H9 (cell line): ENCODE measurements at regions not wholly inside any gene's neighbourhood (a gene's known extent, or its start where the extent isn't known, plus 50 kb on each side); places are given as distances from the start of the nearest gene placed in this dataset.

Source experiments
- DNase-seq: peaks from one replicate; pipeline ENCODE4 v3.0.0-alpha.2; 2017
- H2AFZ ChIP-seq: one replicate; pipeline ENCODE4 v1.6.1; 2013; ENCODE audit warnings: mild to moderate bottlenecking, low read length, control low read depth, moderate library complexity
- H2AK5ac ChIP-seq: 2 replicates; pipeline ENCODE4 v1.6.1; 2013; ENCODE audit warnings: low read length, control low read depth, mixed read lengths; ENCODE audit not compliant: insufficient read length
- H2BK120ac ChIP-seq: one replicate; pipeline ENCODE4 v1.6.1; 2013; ENCODE audit warnings: low read depth, mild to moderate bottlenecking, low read length, control low read depth, inconsistent platforms; ENCODE audit not compliant: poor library complexity, severe bottlenecking
- H2BK12ac ChIP-seq: 2 replicates; pipeline ENCODE4 v1.6.1; 2013; ENCODE audit warnings: low read length, control low read depth, mixed read lengths, low read depth; ENCODE audit not compliant: insufficient read length
- H2BK15ac ChIP-seq: 2 replicates; pipeline ENCODE4 v1.6.1; 2013; ENCODE audit warnings: low read depth, low read length, control low read depth
- H2BK20ac ChIP-seq: one replicate; pipeline ENCODE4 v1.6.1; 2013; ENCODE audit warnings: low read depth, mild to moderate bottlenecking, low read length, control low read depth, inconsistent platforms; ENCODE audit not compliant: poor library complexity, severe bottlenecking
- H2BK5ac ChIP-seq: 2 replicates; pipeline ENCODE4 v1.6.1; 2013; ENCODE audit warnings: low read length, control low read depth, mixed read lengths; ENCODE audit not compliant: insufficient read length
- H3K14ac ChIP-seq: 2 replicates; pipeline ENCODE4 v1.6.1; 2013; ENCODE audit warnings: low read length, control low read depth; ENCODE audit not compliant: insufficient read depth
- H3K18ac ChIP-seq: 2 replicates; pipeline ENCODE4 v1.6.1; 2013; ENCODE audit warnings: low read depth, mild to moderate bottlenecking, mixed read lengths, low read length, control low read depth; ENCODE audit not compliant: insufficient read length
- H3K23ac ChIP-seq: 2 replicates; pipeline ENCODE4 v1.6.1; 2013; ENCODE audit warnings: low read length, control low read depth, mixed read lengths, low read depth; ENCODE audit not compliant: insufficient read length
- H3K23me2 ChIP-seq: 2 replicates; pipeline ENCODE4 v1.6.1; 2013; ENCODE audit warnings: low read depth, mild to moderate bottlenecking, mixed read lengths, low read length, control low read depth; ENCODE audit not compliant: insufficient read length, poor library complexity, severe bottlenecking
- H3K27ac ChIP-seq: 2 replicates; pipeline ENCODE4 v1.5.1; 2013; ENCODE audit warnings: low read length, control low read depth, mixed read lengths, low read depth; ENCODE audit not compliant: insufficient read length
- H3K27me3 ChIP-seq: 2 replicates; pipeline ENCODE4 v1.6.1; 2013; ENCODE audit warnings: low read length, control low read depth, inconsistent platforms; ENCODE audit not compliant: insufficient read depth
- H3K4ac ChIP-seq: 2 replicates; pipeline ENCODE4 v1.6.1; 2013; ENCODE audit warnings: low read depth, mild to moderate bottlenecking, control low read depth, inconsistent platforms, low read length, moderate library complexity
- H3K4me1 ChIP-seq: 2 replicates; pipeline ENCODE4 v1.6.1; 2013; ENCODE audit warnings: low read length, control low read depth, inconsistent platforms; ENCODE audit not compliant: insufficient read depth
- H3K4me2 ChIP-seq: 2 replicates; pipeline ENCODE4 v1.6.1; 2013; ENCODE audit warnings: low read length, control low read depth, mixed read lengths; ENCODE audit not compliant: insufficient read length, insufficient read depth
- H3K56ac ChIP-seq: 2 replicates; pipeline ENCODE4 v1.6.1; 2013; ENCODE audit warnings: low read depth, mild to moderate bottlenecking, mixed read lengths, low read length, control low read depth; ENCODE audit not compliant: insufficient read length
- H3K79me1 ChIP-seq: 2 replicates; pipeline ENCODE4 v1.6.1; 2013; ENCODE audit warnings: low read depth, mild to moderate bottlenecking, moderate library complexity, low read length, control low read depth, inconsistent platforms; ENCODE audit not compliant: insufficient read depth, poor library complexity, severe bottlenecking
- H3K79me2 ChIP-seq: 2 replicates; pipeline ENCODE4 v1.6.1; 2013; ENCODE audit warnings: low read length, control low read depth, inconsistent platforms; ENCODE audit not compliant: insufficient read depth
- H3K9ac ChIP-seq: 2 replicates; pipeline ENCODE4 v1.6.1; 2013; ENCODE audit warnings: low read length, control low read depth, mixed read lengths; ENCODE audit not compliant: insufficient read length; ENCODE audit errors: extremely low read depth
- H3K9me3 ChIP-seq: one replicate; pipeline ENCODE4 v1.6.1; 2013; ENCODE audit warnings: low read depth, low read length, inconsistent platforms; ENCODE audit not compliant: control insufficient read depth
- H3T11ph ChIP-seq: one replicate; pipeline ENCODE4 v1.6.1; 2013; ENCODE audit warnings: mild to moderate bottlenecking, low read length, control low read depth, inconsistent platforms
- H4K20me1 ChIP-seq: one replicate; pipeline ENCODE4 v1.6.1; 2013; ENCODE audit not compliant: control insufficient read depth, insufficient read length, insufficient read depth
- H4K5ac ChIP-seq: 2 replicates; pipeline ENCODE4 v1.6.1; 2013; ENCODE audit warnings: low read depth, mild to moderate bottlenecking, mixed read lengths, low read length, control low read depth; ENCODE audit not compliant: insufficient read length
- H4K8ac ChIP-seq: replicated peaks from 2 replicates; pipeline ENCODE4 v1.6.1; 2013; ENCODE audit warnings: low read length, control low read depth, mixed read lengths, low read depth; ENCODE audit not compliant: insufficient read length
- H4K91ac ChIP-seq: 2 replicates; pipeline ENCODE4 v1.6.1; 2013; ENCODE audit warnings: low read depth, mild to moderate bottlenecking, moderate library complexity, mixed read lengths, low read length, control low read depth; ENCODE audit not compliant: insufficient read length
- H3K27ac Mint-ChIP-seq, 3 experiments: 2 replicates in 2 of 3; 3 replicates in 1 of 3; pipeline ENCODE4 v1.8.0; 2020 to 2021; ENCODE audit warnings: mixed read lengths in 3 of 3, mild to moderate bottlenecking in 1 of 3, moderate library complexity in 1 of 3
- H3K27me3 Mint-ChIP-seq: 2 replicates; pipeline ENCODE4 v1.8.0; 2021; ENCODE audit warnings: low read depth, mild to moderate bottlenecking, moderate library complexity, mixed read lengths
- H3K36me3 Mint-ChIP-seq, 3 experiments: 2 replicates in 2 of 3; 3 replicates in 1 of 3; pipeline ENCODE4 v1.8.0; 2020 to 2021; ENCODE audit warnings: low read depth in 3 of 3, mixed read lengths in 3 of 3; ENCODE audit not compliant: insufficient read depth in 1 of 3
- H3K4me1 Mint-ChIP-seq, 2 experiments: 2 replicates each; pipeline ENCODE4 v1.8.0; 2020; ENCODE audit warnings: mixed read lengths in 2 of 2
- H3K4me3 Mint-ChIP-seq, 2 experiments: 2 replicates in 1 of 2; 3 replicates in 1 of 2; pipeline ENCODE4 v1.8.0; 2020 to 2021; ENCODE audit warnings: mild to moderate bottlenecking in 2 of 2, mixed read lengths in 2 of 2, moderate library complexity in 1 of 2
- H3K9me3 Mint-ChIP-seq, 2 experiments: 2 replicates in 1 of 2; 3 replicates in 1 of 2; pipeline ENCODE4 v1.8.0; 2020; ENCODE audit warnings: mild to moderate bottlenecking in 2 of 2, mixed read lengths in 2 of 2, moderate library complexity in 1 of 2
- WGBS: extraction: QIAGEN DNeasy Blood & Tissue Kit; methylation state at CpG from one replicate; pipeline ENCODE4 v1.1.7; 2013; ENCODE audit warnings: missing lambda C conversion rate, low lambda C conversion rate, mixed read lengths; ENCODE audit not compliant: insufficient read length; ENCODE audit errors: extremely low coverage; 5-methylcytosine and 5-hydroxymethylcytosine counted together
- TF ChIP-seq, protein P1 (sequence below): fragments of 200-600 bp; sonication (generic); conservative IDR thresholded peaks from 3 replicates; pipeline ENCODE4 v1.8.0; 2021; ENCODE audit warnings: antibody characterized with exemption, mild to moderate bottlenecking

DNA sequence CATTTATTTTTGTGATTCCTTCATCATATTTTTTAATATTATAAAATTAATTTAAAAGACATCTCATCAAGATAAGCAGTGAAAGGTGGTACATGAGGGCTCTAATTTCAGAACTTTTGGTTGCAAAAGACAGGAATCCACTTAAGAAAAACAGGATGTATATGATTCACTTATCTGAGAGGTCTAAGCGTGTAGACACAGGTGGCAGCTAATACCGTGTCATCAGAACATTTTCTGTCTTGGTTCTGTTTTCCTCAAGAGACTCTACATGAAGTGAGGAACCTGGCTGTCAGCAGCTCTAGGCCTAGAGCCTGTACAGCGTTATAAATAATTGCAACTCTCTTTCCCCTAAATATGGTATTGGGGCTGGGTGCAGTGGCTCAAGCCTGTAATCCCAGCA, 433.7 kb upstream of the NAALADL2 start:
- H2BK15ac ChIP-seq = no peak overlapping the region
- H3K4me2 ChIP-seq = no peak overlapping the region
- no peak overlapping the region for H2BK12ac ChIP-seq
- no peaks in the 10 kb centered on the region for H3K79me2 ChIP-seq
- Mint-ChIP-seq H3K9me3 (peaks cover 0 to 1% of the 10 kb centered on the region in 2 experiments; a peak in 2 of 5 replicates), H3K4me1 (peaks cover 6 to 9% of the 10 kb centered on the region in 2 experiments), H3K4me3 (no peak overlapping the region), H3K36me3 (no peaks in the 10 kb centered on the region; a peak in 1 of 7 replicates), H3K27me3 (no peaks in the 10 kb centered on the region; the same call in 1 of the 2 replicates), H3K27ac (no peak overlapping the region)
- no peak overlapping the region for H2BK5ac ChIP-seq
- H3K79me1 ChIP-seq = no peaks in the 10 kb centered on the region
- H3T11ph ChIP-seq = no peak overlapping the region
- no peak overlapping the region for H2AFZ ChIP-seq
- no peaks in the 10 kb centered on the region for H3K23me2 ChIP-seq
- no peak for DNase-seq
- H4K8ac ChIP-seq = no peak overlapping the region
- no peak overlapping the region for H3K9ac ChIP-seq
- H3K14ac ChIP-seq = no peak overlapping the region
- no CpG with 5 or more reads among the region's 3 CpGs for WGBS
- H3K18ac ChIP-seq = no peak overlapping the region
- H3K27me3 ChIP-seq = no peaks in the 10 kb centered on the region
- H4K91ac ChIP-seq = no peak overlapping the region
- H3K9me3 ChIP-seq = no peaks in the 10 kb centered on the region
- no peaks in the 10 kb centered on the region for H4K20me1 ChIP-seq
- H3K23ac ChIP-seq = no peak overlapping the region
- H3K27ac ChIP-seq = no peak overlapping the region
- no peak overlapping the region for H2BK20ac ChIP-seq
- no peak overlapping the region for H2AK5ac ChIP-seq
- TF ChIP-seq, protein P1, sequence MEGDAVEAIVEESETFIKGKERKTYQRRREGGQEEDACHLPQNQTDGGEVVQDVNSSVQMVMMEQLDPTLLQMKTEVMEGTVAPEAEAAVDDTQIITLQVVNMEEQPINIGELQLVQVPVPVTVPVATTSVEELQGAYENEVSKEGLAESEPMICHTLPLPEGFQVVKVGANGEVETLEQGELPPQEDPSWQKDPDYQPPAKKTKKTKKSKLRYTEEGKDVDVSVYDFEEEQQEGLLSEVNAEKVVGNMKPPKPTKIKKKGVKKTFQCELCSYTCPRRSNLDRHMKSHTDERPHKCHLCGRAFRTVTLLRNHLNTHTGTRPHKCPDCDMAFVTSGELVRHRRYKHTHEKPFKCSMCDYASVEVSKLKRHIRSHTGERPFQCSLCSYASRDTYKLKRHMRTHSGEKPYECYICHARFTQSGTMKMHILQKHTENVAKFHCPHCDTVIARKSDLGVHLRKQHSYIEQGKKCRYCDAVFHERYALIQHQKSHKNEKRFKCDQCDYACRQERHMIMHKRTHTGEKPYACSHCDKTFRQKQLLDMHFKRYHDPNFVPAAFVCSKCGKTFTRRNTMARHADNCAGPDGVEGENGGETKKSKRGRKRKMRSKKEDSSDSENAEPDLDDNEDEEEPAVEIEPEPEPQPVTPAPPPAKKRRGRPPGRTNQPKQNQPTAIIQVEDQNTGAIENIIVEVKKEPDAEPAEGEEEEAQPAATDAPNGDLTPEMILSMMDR = no peak
- no peak overlapping the region for H4K5ac ChIP-seq
- H2BK120ac ChIP-seq = no peak overlapping the region
- no peak overlapping the region for H3K56ac ChIP-seq
- peaks cover 5% of the 10 kb centered on the region; the same call in 1 of the 2 replicates for H3K4me1 ChIP-seq
- H3K4ac ChIP-seq = no peak overlapping the region
